Stimulated activated CD4-positive, alpha-beta T cell treated with anti-CD3 and anti-CD28 coated beads, Interleukin-4, amount 100 ng/mL, for 48 hours (primary cell): ENCODE measurements at regions not wholly inside any gene's neighbourhood (a gene's known extent, or its start where the extent isn't known, plus 50 kb on each side); places are given as distances from the start of the nearest gene placed in this dataset.
"Not testable (repeated sequence)": the region's sequence is repeated elsewhere in the genome, so short reads cannot be mapped to it uniquely, and the experiment has no call there.

Experiments
- DNase-seq, 2 donors: peaks; one replicate each; pipeline ENCODE4 v3.0.0-alpha.2; 2020; ENCODE audit warnings: low read depth in 2 of 2

DNA sequence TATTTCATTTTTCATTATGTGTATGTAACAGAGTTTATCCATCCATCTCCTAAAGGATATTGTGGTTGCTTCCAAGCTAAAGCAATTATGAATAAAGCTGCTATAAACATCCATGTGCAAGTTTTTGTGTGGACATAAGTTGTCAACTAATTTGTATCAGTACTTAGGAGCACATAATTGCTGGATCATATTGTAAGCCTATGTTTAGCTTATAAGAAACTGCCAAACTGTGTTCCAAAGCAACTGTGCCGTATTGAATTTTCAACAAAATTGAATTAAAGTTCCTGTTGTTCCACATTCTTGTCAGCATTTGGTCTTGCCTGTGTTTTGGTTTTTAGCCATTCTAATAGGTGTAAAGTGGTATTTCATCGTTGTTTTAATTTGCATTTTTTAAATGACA lies 416.9 kb downstream of the SLC6A15 start:
- DNase-seq, result no peak

DNA sequence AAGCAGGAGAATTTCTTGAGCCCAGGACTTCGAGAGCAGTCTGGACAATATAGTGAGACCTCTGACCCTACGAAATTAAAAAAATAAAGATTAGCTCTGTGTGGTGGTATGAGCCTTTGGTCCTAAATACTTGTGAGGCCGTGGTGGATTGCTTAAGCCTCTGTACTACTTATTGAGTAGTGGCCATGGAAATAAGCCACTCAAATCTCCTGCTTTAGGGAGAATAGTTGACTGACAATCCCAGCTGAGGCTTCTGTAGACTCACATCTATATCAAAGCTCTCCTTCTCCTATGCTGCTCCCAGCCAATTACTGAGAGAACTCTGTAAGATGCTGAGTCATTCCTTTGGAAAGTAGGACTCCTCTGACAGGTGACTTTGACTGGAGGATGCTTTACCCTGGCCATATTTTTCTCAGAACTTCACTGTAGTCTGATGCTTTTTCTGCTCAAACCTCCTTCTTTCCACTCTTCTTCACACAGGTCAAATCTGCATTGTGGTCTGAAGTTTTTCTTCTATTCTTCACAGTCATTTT lies 420.2 kb downstream of the SLC6A15 start:
- no peak for DNase-seq

DNA sequence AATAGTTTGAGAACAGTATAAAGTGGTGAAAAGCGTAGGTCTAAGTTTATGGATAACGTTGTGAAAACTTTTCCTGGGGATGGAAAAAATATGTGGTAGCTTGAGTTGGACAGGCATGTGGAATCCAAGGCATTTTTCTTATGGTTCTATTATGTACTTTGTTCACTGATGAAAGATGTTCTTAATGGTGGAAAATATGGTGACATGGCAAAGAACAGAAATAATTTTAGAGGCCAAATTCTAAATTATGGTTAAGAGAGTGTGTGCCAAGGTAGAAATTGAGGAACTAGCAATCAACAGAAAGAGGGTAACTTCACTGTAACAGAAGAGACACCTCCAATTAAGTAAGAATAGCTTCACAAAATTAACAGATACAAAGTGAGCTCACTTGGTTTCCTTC lies 427.8 kb downstream of the SLC6A15 start:
- no peak for DNase-seq

DNA sequence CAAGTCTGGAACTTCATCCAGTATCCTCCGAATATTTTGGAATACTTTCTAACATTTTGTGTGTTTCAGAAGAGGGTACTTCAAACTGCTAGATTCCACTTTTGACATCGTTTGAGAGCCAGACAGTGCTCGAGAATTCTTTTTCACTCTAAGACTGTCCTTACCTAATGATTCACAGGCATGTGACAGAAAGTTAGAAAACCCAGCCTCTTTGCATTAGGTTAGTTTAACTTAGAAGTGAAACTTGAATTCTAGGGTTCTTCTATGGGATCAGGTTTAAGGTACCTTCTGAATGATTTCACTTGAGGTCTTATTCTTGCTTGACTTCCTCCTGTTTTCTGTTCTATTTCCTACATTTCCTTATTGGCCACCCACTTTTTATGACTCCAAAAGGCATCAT lies 431.8 kb downstream of the SLC6A15 start:
- no peak for DNase-seq

DNA sequence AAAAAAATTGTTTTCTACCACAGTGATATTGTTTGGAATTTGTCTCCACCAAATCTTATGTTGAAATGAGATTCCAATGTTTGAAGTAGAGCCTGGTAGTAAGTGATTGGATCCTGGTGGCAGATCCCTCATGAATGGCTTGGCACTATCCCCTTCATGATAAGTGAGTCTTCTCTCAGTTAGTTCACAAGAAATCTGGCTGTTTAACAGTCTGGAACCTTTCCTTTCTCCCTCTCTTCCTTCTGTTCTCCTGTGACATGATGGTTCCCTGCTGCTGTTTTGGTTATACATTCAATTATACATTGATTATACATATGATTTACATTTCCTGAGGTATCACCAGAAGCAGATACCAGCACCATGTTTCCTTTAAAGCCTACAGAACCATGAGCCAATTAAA lies 442.2 kb downstream of the SLC6A15 start:
- DNase-seq, result no peak

DNA sequence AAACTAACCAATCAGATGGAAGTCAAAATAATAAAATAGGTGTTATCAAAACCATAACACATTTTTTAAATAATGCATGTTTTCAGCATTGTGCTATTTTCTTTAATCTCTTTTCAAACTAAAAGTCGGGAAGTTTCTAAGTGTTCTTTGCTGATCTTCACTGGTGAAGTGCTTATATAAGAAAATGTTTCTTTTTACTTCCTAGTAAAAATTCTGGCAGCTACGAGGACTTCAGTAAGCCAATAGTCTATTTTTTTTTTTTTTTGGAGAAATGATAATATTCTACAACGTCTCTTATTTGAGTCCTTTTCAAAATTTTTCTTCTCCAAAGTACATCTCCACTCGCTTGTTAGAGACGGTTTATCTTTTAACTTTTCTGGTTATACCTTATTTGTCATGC lies 448.0 kb downstream of the SLC6A15 start:
- DNase-seq, result no peak

DNA sequence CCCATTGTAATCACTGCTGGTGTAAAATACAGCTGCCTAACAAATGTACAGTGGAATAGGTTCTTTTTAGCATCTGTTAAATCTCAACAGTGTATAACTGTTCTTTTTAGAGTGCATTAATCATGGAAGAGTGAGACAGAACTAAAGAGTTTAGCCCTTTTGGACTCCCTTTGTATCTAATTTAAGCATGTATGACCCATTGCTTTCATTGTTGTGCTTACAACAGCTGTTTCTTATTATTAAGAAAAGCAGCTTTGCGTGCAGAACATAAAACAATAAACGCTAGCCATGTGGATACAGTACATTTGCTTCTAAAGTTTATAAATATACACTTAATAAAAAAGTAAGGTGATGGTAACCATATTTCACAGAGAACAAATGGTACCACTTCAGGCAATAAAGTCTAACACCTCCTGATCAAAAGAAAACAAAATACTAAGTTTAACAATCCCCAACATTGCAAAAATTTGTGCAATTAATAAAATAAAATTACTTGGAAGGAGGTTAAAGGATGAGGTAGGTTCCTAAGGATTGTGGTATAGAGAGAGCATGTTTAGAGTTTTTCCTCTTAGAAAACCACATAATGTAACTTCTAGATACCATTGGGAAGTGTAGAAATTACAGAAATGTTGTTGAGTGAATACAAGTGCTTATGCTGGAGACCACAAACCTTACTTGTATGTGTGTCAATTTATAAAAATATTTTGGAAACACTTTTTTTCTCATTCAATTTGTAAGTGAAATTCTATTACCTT lies 448.7 kb downstream of the SLC6A15 start:
- DNase-seq, result no peak

DNA sequence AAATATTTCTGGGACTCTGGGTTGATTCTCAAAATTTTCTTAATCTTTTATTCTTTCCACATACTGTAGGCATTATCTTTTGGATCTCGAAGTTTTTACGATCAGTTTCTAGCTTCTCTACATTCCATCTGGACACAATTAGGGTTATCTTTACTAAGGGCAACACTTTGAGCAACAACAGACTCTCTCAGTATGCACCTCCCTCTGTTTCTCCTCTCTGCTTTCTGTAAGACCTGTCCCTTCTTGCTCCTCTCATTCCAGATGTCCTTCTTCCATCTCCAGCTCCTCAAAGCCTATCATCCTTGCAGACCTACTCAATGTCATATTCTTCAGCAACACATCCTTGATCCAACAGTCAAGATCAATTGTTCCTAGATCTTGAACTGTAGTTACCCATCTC lies 457.0 kb downstream of the SLC6A15 start:
- no peak for DNase-seq

DNA sequence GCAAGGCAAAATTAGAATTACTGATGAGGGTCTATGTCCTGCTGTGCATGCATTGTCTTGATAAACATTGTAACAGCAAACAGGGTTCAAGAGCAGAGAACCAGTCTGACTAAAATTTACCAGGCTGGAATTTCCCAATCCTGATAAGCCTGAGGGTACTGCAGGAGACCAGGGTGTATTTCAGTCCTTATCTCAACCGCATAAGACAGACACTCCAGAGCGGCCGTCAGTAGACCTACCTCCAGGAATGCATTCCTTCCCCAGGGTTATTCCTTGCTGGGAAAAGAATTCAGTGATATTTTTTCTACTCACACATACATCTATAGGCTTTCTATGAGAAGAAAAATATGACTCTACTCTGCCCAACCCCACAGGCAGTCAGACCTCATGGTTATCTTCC lies 466.1 kb downstream of the SLC6A15 start:
- not testable (repeated sequence) for DNase-seq

DNA sequence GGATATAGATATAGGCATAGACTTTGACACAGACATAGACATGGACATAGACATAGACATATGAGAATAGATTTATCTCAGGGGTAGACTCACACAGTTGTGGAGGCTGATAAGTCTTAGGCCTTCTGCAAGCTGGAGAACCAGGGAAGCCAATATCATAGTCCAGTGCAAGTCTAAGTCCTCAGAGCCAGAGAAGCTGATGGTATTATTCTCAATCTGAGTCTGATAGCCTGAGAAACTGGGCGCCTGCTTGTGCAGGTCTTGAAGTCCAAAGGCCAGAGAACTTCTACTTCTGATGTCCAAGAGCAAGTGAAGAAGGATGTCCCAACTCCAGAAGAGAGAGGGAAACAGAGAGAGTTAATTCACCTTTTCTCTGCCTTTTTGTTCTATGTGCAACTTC lies 476.5 kb downstream of the SLC6A15 start:
- no peak for DNase-seq

DNA sequence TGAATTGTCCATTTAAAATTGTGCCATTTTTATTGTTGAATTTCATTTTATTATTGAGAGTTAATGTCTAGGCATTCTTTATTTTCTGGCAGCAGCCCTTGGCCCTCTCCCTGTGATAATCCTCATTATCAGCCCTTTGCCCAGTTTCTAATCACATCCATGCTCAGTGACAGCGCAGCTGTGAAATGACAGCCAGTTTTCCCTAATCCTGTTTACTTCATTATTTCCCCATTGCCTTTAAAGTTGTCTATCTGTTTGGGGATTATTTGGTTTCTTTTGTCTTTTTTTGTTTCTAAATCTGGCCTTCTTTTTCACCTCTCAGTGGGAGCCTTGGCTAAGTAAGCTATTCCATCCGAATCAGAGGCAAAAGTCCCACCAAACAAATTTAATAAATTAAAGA lies 476.9 kb downstream of the SLC6A15 start:
- DNase-seq, result no peak

DNA sequence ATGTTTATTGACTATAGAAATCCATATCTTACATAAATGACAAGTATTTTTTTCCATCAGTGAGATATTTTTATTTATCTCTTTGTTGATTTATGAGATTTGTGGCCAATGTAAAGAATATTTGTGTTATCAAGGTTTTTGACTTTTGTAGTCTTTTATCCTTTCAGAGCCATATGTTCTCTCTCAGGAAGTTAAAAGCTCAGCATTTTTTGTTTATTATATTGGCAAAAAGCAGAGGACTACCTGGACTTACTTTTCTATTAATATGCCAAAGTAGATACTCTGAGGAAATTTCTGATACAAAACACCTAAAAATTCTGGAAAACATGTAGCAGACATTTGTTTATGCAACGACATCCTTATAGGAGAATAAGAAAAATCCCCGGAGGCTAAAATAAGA lies 490.3 kb downstream of the SLC6A15 start:
- DNase-seq, result no peak

DNA sequence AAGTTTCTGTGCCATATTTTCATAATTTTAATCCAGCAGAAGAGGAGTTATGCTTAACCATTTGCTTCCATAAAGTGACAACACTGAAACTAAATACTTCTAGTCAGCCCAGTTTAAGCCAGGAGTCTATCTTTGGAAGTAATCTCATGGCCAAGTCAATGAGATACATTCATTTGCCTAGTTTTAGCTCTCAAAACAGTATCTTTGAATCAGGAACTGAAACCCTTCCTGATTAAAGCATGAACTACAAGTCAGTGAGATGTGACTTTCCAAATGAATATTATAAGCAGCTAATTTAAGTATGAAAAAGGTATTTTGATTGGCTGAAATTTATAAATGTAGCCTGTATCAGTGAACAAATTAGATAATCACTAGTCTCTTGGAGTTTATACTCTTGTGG lies 491.5 kb downstream of the SLC6A15 start:
- no peak for DNase-seq

DNA sequence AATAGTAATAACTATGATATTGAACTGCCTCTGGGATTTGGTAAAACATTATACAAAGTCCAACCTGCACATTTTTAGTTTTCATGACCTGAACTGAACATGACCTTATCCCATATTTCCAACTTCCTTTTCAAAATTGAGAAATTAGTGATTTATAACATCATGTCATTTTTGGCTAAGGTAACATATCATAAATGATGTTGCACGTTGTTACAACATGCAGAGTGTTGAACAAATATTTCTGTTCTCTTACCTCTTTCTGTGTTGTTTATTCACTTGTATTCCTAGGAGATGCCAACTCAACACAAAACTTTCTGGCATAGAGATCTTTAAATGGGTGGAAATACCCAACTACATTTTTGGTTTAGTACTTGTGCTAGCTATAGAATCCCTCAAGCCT lies 496.0 kb downstream of the SLC6A15 start:
- no peak for DNase-seq

DNA sequence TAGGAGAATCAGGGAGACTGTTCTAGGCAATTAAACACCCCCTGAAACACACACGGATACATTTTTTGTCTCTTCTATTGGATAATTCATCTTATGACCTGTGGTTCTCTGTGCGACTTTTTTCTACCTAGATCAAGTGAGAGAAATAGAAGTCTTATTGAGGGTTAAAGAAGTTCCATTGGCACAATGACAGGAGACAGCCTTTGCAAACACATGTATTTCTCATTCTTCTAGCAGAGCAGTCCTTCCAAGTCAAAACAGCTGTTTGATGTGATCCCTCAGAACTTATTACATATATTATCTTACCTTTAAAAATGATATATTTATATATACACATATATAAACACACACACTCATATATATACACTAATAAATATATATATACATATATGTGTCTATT lies 496.7 kb downstream of the SLC6A15 start:
- no peak for DNase-seq

DNA sequence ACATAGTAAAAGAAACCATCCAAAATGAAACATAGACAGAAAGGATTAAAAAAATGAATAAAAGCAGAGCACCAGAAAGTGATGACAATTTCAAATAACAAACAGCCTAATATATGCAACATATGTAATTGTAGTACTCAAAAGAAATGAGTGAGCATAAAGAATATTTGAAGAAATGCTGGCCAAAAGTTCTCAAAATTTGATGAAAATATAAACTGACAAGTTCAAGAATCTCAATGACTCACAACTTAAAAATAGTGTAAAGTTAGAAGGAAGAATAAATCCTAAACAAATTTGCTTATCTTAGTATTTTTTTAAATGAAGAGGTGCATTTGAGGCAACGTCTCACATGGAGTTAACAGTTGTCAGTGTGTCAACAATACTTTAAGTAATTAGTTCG lies 498.9 kb downstream of the SLC6A15 start:
- DNase-seq, result no peak

DNA sequence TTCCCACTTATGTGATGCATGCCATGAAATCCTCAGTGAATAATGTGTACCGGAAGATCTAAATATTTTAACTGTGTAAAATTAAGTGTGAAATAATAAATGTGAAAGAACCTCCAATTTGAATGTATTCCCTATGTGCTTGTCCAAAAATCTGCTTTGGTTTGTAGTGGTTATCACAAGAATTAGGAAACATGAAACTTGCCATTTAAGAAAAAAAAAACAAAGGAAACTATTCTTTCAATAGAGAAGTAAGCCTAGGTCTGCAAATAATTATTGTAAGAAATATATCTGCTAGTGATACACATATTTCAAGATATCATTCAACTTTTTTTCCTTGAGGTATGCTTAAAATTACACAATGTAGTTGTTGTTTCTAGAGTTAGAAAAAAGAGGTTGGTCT lies 500.4 kb downstream of the SLC6A15 start:
- no peak for DNase-seq

DNA sequence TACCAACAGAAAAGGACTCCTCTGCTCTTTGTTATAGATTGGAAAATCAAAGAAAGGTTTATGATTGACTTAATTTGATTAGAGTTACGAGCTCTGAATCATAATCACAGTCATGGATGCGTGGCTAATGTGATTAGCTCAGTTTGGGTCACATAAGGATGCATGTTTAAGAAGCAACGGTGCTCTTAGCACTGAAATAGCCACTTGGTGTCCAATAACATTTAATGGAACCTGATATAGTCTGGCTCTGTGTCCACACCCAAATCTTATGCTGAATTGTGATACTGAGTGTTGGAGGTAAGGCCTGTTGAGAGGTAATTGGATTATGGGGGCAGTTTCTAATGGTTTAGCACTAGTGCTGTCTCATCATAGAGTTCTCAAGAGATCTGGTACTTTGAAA lies 501.6 kb downstream of the SLC6A15 start:
- DNase-seq, result no peak

DNA sequence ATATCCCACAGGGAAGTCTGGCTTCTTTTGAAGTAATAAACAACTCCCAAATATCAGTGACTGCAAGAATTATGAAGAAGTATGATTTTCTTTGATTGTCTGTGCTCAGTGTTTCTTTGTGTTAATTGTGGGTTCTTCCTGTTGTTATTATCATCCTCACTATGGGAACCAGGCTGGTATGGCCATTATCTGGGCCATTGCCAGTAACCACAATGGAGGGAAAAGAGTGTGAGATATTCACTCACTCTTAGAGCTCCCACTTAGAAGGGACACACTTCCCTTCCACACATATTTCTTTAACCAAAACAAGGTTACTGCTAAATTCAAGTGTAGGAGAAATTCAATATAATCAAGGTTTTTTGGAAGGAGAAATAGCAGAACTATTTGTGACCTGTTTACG lies 503.7 kb downstream of the SLC6A15 start:
- DNase-seq, result no peak

DNA sequence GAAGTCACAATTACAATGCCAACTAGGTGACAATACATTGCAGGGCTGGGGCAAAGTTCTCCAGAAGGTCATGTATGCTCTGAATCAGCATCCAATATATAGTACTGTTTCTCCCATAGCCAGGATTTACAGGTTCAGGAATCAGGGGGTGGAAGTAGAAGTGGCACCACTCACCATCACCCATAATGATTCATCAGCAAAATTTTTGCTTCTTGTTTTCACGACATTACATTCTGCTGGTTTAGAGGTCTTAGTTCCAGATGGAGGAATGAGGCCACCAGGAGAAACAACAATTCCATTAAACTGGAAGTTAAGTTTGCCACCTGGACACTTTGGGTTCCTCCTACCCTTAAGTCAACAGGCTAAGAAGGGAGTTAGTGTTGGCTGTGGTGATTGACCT lies 505.9 kb downstream of the SLC6A15 start:
- DNase-seq, result not testable (repeated sequence)

DNA sequence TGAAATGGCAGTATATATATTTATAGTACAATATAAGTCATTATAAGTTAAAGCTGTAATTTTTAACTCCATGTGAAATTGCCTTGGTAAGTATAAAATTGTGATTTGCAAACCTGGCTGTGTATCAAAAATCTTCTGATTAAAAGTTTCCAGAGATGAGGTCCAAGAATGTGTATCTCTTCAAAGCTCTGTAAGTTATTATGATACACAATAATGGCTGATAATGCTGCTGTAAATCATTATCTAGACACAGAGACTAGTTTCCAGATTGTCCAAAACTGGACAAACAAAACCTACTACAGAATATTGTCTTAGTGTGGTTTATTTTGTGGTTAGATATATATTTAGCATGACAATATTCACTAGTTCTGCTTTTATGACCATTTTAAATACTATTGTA lies 514.8 kb downstream of the SLC6A15 start:
- no peak for DNase-seq

DNA sequence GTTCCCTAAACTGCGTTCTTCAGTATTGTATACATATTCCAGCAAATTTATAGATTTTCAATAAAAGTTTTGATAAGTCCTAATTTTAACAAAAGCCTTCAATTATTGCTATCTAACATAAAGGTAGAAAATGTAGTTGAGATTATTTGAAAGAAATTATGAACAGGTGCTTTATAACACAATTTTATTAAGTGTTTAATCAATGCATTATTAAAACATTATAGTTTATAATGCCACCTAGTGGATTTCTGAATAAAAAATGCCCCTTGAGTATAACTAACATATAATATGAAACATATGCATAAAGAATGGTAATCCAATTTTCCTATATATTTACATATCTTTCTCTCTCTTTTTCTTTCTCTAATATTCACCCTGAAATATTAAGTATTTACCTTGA lies 515.3 kb downstream of the SLC6A15 start:
- no peak for DNase-seq

DNA sequence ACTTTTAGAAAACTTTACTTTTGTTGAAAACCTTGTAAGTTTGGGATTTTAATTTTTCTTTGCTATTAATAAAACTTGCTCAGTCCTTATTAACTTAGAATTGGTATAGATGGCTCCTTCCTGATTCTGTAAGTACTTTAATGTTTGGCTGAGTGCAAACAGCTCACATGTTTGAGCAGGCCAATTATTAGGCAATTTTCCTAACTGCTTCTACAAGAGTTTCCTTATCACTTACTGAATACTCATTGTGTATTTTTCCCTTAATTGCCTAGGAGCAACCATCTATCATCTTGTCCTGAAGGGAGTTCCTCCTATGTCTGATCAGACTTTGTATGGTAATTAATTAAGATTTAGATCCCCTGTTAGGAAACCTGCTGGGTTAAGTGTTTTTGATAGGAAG lies 521.4 kb downstream of the SLC6A15 start:
- DNase-seq, result not testable (repeated sequence)

DNA sequence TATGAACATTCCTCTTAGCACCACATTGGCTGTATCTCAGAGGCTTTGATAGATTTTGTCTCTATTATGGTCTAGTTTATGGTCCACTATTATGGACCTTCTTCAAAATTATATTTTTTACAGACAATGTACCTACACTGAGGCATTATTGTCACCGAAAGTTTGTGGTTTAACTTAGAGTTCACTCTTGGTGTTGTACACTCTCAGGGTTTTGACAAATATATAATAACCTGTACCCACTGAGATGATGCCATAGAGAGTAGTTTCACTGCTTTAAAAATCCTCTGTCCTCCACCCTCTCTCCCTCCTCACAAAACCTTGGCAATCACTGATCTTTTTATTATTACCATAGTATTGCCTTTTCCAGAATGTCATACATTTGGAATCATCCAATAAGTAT lies 528.2 kb downstream of the SLC6A15 start:
- no peak for DNase-seq
